ENCODE measurements at regions not wholly inside any gene's neighbourhood (a gene's known extent, or its start where the extent isn't known, plus 50 kb on each side); places are given as distances from the start of the nearest gene placed in this dataset.

GRCh38 chr4:165656399-165656798 lies 216.6 kb upstream of the TLL1 start:
- Histone ChIP-seq H3K9me3 (ENCODE audit: control insufficient read depth, insufficient read depth, low read length) (no peaks in the 10 kb centered on the region), H3K27me3 (ENCODE audit: control insufficient read depth, low read length) (no peaks in the 10 kb centered on the region), H3K9me2 (replicated peaks; ENCODE audit: control insufficient read depth, low read length) (no peaks in the 10 kb centered on the region), H3K4me1 (ENCODE audit: control insufficient read depth, low read length) (no peaks in the 10 kb centered on the region), H3F3A (ENCODE audit: control insufficient read depth, insufficient read depth) (no peaks in the 10 kb centered on the region), H3K27ac (ENCODE audit: low read depth, low read length) (no peak overlapping the region), H3K79me2 (ENCODE audit: control insufficient read depth, low read length) (no peaks in the 10 kb centered on the region), H3K4me3 (ENCODE audit: low read length) (no peak overlapping the region), H3K36me3 (ENCODE audit: control insufficient read depth, low read length) (no peaks in the 10 kb centered on the region), H4K20me1 (ENCODE audit: control insufficient read depth, insufficient read depth, low read depth, low read length) (no peaks in the 10 kb centered on the region), H3K4me2 (ENCODE audit: low read length) (no peak overlapping the region)
- TF ChIP-seq EZH2phosphoT487 (IDR thresholded peaks at IDR 0.05; ENCODE audit: borderline replicate concordance, low read length): no peak
- TF ChIP-seq, protein P1, sequence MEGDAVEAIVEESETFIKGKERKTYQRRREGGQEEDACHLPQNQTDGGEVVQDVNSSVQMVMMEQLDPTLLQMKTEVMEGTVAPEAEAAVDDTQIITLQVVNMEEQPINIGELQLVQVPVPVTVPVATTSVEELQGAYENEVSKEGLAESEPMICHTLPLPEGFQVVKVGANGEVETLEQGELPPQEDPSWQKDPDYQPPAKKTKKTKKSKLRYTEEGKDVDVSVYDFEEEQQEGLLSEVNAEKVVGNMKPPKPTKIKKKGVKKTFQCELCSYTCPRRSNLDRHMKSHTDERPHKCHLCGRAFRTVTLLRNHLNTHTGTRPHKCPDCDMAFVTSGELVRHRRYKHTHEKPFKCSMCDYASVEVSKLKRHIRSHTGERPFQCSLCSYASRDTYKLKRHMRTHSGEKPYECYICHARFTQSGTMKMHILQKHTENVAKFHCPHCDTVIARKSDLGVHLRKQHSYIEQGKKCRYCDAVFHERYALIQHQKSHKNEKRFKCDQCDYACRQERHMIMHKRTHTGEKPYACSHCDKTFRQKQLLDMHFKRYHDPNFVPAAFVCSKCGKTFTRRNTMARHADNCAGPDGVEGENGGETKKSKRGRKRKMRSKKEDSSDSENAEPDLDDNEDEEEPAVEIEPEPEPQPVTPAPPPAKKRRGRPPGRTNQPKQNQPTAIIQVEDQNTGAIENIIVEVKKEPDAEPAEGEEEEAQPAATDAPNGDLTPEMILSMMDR (IDR thresholded peaks at IDR 0.05; ENCODE audit: low read depth, low read length, poor library complexity, severe bottlenecking): no peak

GRCh38 chr4:165656829-165657490 lies 216.1 kb upstream of the TLL1 start:
- H3K9me2 ChIP-seq (replicated peaks; ENCODE audit: control insufficient read depth, low read length): no peaks in the 10 kb centered on the region
- H3K27me3 ChIP-seq (ENCODE audit: control insufficient read depth, low read length): no peaks in the 10 kb centered on the region
- TF ChIP-seq, protein P1 (IDR thresholded peaks at IDR 0.05; ENCODE audit: low read depth, low read length, poor library complexity, severe bottlenecking): no peak
- no peak for TF ChIP-seq EZH2phosphoT487 (IDR thresholded peaks at IDR 0.05; ENCODE audit: borderline replicate concordance, low read length)
- no peaks in the 10 kb centered on the region for H3K79me2 ChIP-seq (ENCODE audit: control insufficient read depth, low read length)
- H3K27ac ChIP-seq (ENCODE audit: low read depth, low read length): no peak overlapping the region
- no peak overlapping the region for H3K4me3 ChIP-seq (ENCODE audit: low read length)
- no peaks in the 10 kb centered on the region for H3K4me1 ChIP-seq (ENCODE audit: control insufficient read depth, low read length)
- H3F3A ChIP-seq (ENCODE audit: control insufficient read depth, insufficient read depth): no peaks in the 10 kb centered on the region
- H3K9me3 ChIP-seq (ENCODE audit: control insufficient read depth, insufficient read depth, low read length): no peaks in the 10 kb centered on the region
- H3K4me2 ChIP-seq (ENCODE audit: low read length): no peak overlapping the region
- H3K36me3 ChIP-seq (ENCODE audit: control insufficient read depth, low read length): no peaks in the 10 kb centered on the region
- H4K20me1 ChIP-seq (ENCODE audit: control insufficient read depth, insufficient read depth, low read depth, low read length): no peaks in the 10 kb centered on the region

DNA sequence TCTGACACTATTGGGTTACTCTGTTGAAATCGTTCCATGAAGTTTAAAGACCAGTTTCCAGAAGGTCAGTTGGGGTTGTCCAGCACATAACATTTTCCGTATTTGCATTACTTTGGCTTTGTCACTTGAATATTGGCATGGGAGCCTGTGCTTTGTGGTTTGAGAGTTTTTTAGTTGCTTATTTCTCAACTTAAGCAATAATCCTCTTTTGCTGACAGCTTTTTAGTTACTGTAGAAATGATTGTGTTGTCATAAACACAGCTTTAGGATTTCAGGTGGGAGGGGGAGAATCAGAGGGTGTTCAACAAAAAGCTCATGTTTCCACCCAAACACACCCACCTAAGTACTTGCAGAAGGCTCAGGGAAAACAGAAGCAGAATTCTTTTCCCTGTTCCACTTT lies 210.7 kb upstream of the TLL1 start:
- H3K27me3 ChIP-seq (ENCODE audit: control insufficient read depth, low read length): no peaks in the 10 kb centered on the region
- no peak overlapping the region for H3K4me3 ChIP-seq (ENCODE audit: low read length)
- H3K9me3 ChIP-seq (ENCODE audit: control insufficient read depth, insufficient read depth, low read length): no peaks in the 10 kb centered on the region
- H3F3A ChIP-seq (ENCODE audit: control insufficient read depth, insufficient read depth): no peaks in the 10 kb centered on the region
- no peaks in the 10 kb centered on the region for H3K9me2 ChIP-seq (replicated peaks; ENCODE audit: control insufficient read depth, low read length)
- H3K36me3 ChIP-seq (ENCODE audit: control insufficient read depth, low read length): no peaks in the 10 kb centered on the region
- no peaks in the 10 kb centered on the region for H3K4me1 ChIP-seq (ENCODE audit: control insufficient read depth, low read length)
- H3K4me2 ChIP-seq (ENCODE audit: low read length): no peak overlapping the region
- TF ChIP-seq, protein P1 (IDR thresholded peaks at IDR 0.05; ENCODE audit: low read depth, low read length, poor library complexity, severe bottlenecking): no peak
- no peak for TF ChIP-seq EZH2phosphoT487 (IDR thresholded peaks at IDR 0.05; ENCODE audit: borderline replicate concordance, low read length)
- no peaks in the 10 kb centered on the region for H4K20me1 ChIP-seq (ENCODE audit: control insufficient read depth, insufficient read depth, low read depth, low read length)
- no peak overlapping the region for H3K27ac ChIP-seq (ENCODE audit: low read depth, low read length)
- H3K79me2 ChIP-seq (ENCODE audit: control insufficient read depth, low read length): no peaks in the 10 kb centered on the region

All from DOHH2 (cell line).